ENCODE measurements at regions not wholly inside any gene's neighbourhood (a gene's known extent, or its start where the extent isn't known, plus 50 kb on each side); places are given as distances from the start of the nearest gene placed in this dataset.

DNA sequence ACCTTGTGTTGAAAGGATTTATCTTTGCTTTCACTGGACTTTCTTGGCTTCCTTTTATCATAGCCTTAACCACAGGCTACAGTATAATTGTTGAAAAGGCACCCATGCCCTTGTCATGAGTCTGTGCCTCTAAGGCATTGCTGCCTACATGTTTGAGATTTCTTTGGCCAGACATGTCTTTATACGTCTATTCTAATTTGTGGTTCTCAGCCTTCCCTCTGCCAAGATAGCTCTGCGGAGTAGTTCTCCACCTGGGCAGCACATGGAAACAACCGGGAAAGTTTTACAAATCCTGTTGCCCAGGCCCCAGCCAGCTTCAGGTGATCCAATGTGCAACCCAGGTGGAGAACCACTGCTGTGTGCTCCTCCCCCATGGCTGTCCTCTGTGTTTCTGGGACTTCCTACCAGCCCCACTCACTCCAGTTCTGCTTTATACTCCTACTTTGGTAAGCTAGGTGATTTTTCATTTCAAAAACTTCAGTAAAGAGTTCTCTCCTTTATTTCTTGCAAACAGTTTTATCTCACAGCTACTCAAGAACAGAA, 159.6 kb upstream of the MYLIP start:
- no peak overlapping the region for H3K4me3 ChIP-seq (ENCODE audit: low read length)
- H3K27me3 ChIP-seq (replicated peaks; ENCODE audit: control insufficient read depth, insufficient read depth, low read length): no peaks in the 10 kb centered on the region
- H3K36me3 ChIP-seq (ENCODE audit: control insufficient read depth, insufficient read depth, low read length, severe bottlenecking): no peaks in the 10 kb centered on the region
- DNase-seq (ENCODE audit: low read depth): peak; percentile 74
- no peaks in the 10 kb centered on the region for H3K4me1 ChIP-seq (ENCODE audit: control insufficient read depth, insufficient read depth, low read length)
- H3K9ac ChIP-seq (ENCODE audit: low read length): no peak overlapping the region
- peaks cover 8% of the 10 kb centered on the region for H3K9me3 ChIP-seq (ENCODE audit: control insufficient read depth, low read length)

DNA sequence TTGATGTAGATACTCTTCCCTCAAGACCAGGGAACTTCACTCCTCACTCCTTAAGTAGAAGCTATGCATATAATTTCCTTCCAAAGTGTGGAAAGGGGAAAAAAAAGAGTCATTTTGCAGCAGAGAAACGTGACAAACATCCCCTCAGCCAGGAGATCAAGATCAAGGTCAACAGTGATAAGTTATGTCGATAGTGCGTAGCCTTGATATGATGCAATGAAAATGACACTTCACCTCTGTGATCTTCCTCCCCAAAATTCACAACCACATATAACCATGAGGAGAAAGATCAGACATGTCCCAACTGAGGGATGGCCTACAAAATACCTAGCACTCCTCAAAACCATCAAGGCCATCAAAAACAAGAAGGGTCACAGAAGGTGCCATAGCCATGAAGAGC, 160.4 kb upstream of the MYLIP start:
- Histone ChIP-seq H3K36me3 (ENCODE audit: control insufficient read depth, insufficient read depth, low read length, severe bottlenecking) (no peaks in the 10 kb centered on the region), H3K27me3 (replicated peaks; ENCODE audit: control insufficient read depth, insufficient read depth, low read length) (no peaks in the 10 kb centered on the region), H3K4me1 (ENCODE audit: control insufficient read depth, insufficient read depth, low read length) (no peaks in the 10 kb centered on the region), H3K9me3 (ENCODE audit: control insufficient read depth, low read length) (peaks cover under 1% of the 10 kb centered on the region), H3K9ac (ENCODE audit: low read length) (no peak overlapping the region), H3K4me3 (ENCODE audit: low read length) (no peak overlapping the region)
- DNase-seq (ENCODE audit: low read depth): no peak

GRCh38 chr6:15966000-15966520, 162.8 kb upstream of the MYLIP start:
- no peaks in the 10 kb centered on the region for H3K27me3 ChIP-seq (replicated peaks; ENCODE audit: control insufficient read depth, insufficient read depth, low read length)
- peaks cover 12% of the 10 kb centered on the region for H3K4me1 ChIP-seq (ENCODE audit: control insufficient read depth, insufficient read depth, low read length)
- no peaks in the 10 kb centered on the region for H3K36me3 ChIP-seq (ENCODE audit: control insufficient read depth, insufficient read depth, low read length, severe bottlenecking)
- DNase-seq (ENCODE audit: low read depth): no peak
- H3K9ac ChIP-seq (ENCODE audit: low read length): no peak overlapping the region
- no peaks in the 10 kb centered on the region for H3K9me3 ChIP-seq (ENCODE audit: control insufficient read depth, low read length)
- no peak overlapping the region for H3K4me3 ChIP-seq (ENCODE audit: low read length)

DNA sequence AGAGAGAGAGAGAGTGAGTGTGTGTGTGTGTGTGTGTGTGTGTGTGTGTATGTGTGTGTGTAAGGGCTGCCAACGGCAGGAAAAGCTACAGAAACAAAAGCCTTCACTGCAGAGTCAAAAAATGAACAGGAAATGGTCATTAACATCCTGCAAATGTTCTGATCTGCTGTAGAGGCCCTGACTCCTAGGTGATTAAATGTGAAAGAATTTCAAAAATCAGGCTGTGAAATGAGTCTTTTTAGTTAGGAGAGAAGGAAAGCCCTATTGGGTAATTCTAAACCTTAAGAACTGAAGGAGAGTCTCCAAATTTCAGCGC, 166.5 kb upstream of the MYLIP start:
- H3K9me3 ChIP-seq (ENCODE audit: control insufficient read depth, low read length): no peaks in the 10 kb centered on the region
- DNase-seq (ENCODE audit: low read depth): peak; percentile 67
- H3K9ac ChIP-seq (ENCODE audit: low read length): peak overlapping the region; percentile 15
- H3K4me1 ChIP-seq (ENCODE audit: control insufficient read depth, insufficient read depth, low read length): peaks cover 12% of the 10 kb centered on the region
- no peak overlapping the region for H3K4me3 ChIP-seq (ENCODE audit: low read length)
- no peaks in the 10 kb centered on the region for H3K27me3 ChIP-seq (replicated peaks; ENCODE audit: control insufficient read depth, insufficient read depth, low read length)
- H3K36me3 ChIP-seq (ENCODE audit: control insufficient read depth, insufficient read depth, low read length, severe bottlenecking): no peaks in the 10 kb centered on the region

- Histone ChIP-seq H3K9me3 (ENCODE audit: control insufficient read depth, low read length) (no peaks in the 10 kb centered on the region), H3K9ac (ENCODE audit: low read length) (peak overlapping the region; percentile 15), H3K4me3 (ENCODE audit: low read length) (no peak overlapping the region)
These were observed 167.0 kb upstream of the MYLIP start for GRCh38 chr6:15961635-15962448.

DNA sequence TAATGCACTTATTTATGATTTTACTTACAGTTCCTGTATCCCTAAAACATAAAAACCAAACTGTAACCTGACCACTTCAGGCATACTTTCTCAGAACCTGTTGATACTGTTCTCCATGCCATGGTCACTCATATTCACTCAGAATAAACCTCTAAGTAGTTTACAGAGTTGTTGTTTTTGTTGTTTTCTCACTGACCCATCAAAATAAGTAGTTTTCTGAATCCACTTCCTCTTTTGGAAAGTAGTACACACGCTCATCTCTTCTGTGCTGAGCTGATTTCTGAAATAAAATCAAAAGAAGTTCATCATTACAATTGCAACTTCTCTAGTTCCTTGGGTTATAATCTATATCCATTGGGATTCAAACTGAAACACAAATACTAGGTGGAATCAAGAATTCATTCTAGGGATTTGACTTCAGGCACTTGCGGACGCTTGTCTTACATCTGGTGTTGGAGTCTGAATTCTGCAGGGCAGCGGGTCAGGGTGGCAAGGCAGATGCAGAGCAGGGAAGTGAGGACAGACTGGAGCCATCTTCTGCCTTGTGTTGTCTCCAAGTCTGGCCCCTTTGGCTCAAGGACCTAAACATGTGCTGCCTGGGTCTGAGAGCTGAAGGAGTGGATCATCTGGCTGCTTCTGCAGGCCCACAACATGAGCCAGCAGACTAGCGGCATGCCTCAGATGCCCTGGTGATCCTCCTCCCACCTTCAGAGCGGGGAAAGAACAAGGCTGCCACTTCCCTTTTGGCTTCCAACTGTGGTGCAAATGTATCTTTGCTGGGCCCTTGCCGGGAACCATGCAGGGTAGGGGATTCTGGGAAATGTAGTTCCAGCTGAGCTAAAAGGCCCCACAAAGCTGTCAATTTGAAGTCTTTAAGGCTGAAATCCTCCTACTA, 167.9 kb upstream of the MYLIP start:
- H3K9me3 ChIP-seq (ENCODE audit: control insufficient read depth, low read length): no peaks in the 10 kb centered on the region
- H3K36me3 ChIP-seq (ENCODE audit: control insufficient read depth, insufficient read depth, low read length, severe bottlenecking): no peaks in the 10 kb centered on the region
- peaks cover 12% of the 10 kb centered on the region for H3K4me1 ChIP-seq (ENCODE audit: control insufficient read depth, insufficient read depth, low read length)
- no peak overlapping the region for H3K4me3 ChIP-seq (ENCODE audit: low read length)
- no peaks in the 10 kb centered on the region for H3K27me3 ChIP-seq (replicated peaks; ENCODE audit: control insufficient read depth, insufficient read depth, low read length)
- DNase-seq (ENCODE audit: low read depth): no peak
- no peak overlapping the region for H3K9ac ChIP-seq (ENCODE audit: low read length)

More at GRCh38 chr6:15961635-15962448, 167.0 kb upstream of the MYLIP start:
- DNase-seq (ENCODE audit: low read depth): no peak
- Histone ChIP-seq H3K36me3 (ENCODE audit: control insufficient read depth, insufficient read depth, low read length, severe bottlenecking) (no peaks in the 10 kb centered on the region), H3K27me3 (replicated peaks; ENCODE audit: control insufficient read depth, insufficient read depth, low read length) (no peaks in the 10 kb centered on the region), H3K4me1 (ENCODE audit: control insufficient read depth, insufficient read depth, low read length) (peaks cover 12% of the 10 kb centered on the region)

- H3K4me1 ChIP-seq (ENCODE audit: control insufficient read depth, insufficient read depth, low read length): peaks cover 18% of the 10 kb centered on the region
- no peaks in the 10 kb centered on the region for H3K27me3 ChIP-seq (replicated peaks; ENCODE audit: control insufficient read depth, insufficient read depth, low read length)
- H3K36me3 ChIP-seq (ENCODE audit: control insufficient read depth, insufficient read depth, low read length, severe bottlenecking): no peaks in the 10 kb centered on the region
- no peak for DNase-seq (ENCODE audit: low read depth)
- H3K9me3 ChIP-seq (ENCODE audit: control insufficient read depth, low read length): no peaks in the 10 kb centered on the region
- no peak overlapping the region for H3K9ac ChIP-seq (ENCODE audit: low read length)
- H3K4me3 ChIP-seq (ENCODE audit: low read length): no peak overlapping the region
These were observed 171.2 kb upstream of the MYLIP start for GRCh38 chr6:15957655-15958169.

GRCh38 chr6:15956205-15957106, 172.4 kb upstream of the MYLIP start:
- peaks cover 21% of the 10 kb centered on the region for H3K4me1 ChIP-seq (ENCODE audit: control insufficient read depth, insufficient read depth, low read length)
- no peak overlapping the region for H3K9ac ChIP-seq (ENCODE audit: low read length)
- no peak for DNase-seq (ENCODE audit: low read depth)
- no peak overlapping the region for H3K4me3 ChIP-seq (ENCODE audit: low read length)
- H3K27me3 ChIP-seq (replicated peaks; ENCODE audit: control insufficient read depth, insufficient read depth, low read length): no peaks in the 10 kb centered on the region
- H3K36me3 ChIP-seq (ENCODE audit: control insufficient read depth, insufficient read depth, low read length, severe bottlenecking): no peaks in the 10 kb centered on the region
- H3K9me3 ChIP-seq (ENCODE audit: control insufficient read depth, low read length): no peaks in the 10 kb centered on the region

- no peaks in the 10 kb centered on the region for H3K36me3 ChIP-seq (ENCODE audit: control insufficient read depth, insufficient read depth, low read length, severe bottlenecking)
- H3K9ac ChIP-seq (ENCODE audit: low read length): no peak overlapping the region
- H3K4me3 ChIP-seq (ENCODE audit: low read length): no peak overlapping the region
- no peaks in the 10 kb centered on the region for H3K9me3 ChIP-seq (ENCODE audit: control insufficient read depth, low read length)
- H3K27me3 ChIP-seq (replicated peaks; ENCODE audit: control insufficient read depth, insufficient read depth, low read length): no peaks in the 10 kb centered on the region
- no peak for DNase-seq (ENCODE audit: low read depth)
- H3K4me1 ChIP-seq (ENCODE audit: control insufficient read depth, insufficient read depth, low read length): peaks cover 21% of the 10 kb centered on the region
These were observed 173.4 kb upstream of the MYLIP start for GRCh38 chr6:15955484-15955883.

DNA sequence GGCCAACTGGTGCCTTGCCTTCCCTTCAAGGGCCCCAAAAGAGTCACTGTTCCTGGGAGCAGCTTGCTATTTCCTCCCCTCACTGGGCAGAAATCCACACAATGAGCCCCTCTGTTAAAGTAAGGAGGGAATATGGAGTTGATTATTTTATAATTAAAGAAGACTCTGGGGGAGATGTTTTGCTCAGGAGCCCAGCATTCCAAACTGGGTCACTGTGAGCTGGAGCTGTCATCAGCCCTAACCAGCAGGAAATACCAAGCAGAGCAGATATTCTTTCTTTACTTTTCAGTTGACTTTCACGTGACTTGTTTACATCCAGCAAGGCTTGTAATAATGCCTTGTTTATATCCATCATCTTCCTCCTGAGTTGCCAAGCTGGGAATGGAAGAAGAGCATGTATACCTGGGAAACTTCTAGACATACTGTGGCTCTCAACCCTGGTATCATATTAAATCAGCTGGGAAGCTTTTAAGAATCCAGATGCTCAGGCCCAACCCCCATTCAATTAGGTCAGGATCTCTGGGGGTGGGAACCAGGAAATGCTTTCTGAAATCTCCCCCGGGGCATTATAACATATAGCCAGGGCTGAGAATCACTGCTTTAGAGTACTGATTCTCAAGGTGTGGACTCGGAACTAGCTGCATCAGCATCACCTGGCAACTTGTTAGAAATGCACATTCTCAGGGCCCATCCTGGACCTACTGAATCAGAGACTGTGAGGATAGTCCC, 175.6 kb upstream of the MYLIP start:
- DNase-seq (ENCODE audit: low read depth): peak; percentile 39
- Histone ChIP-seq H3K36me3 (ENCODE audit: control insufficient read depth, insufficient read depth, low read length, severe bottlenecking) (no peaks in the 10 kb centered on the region), H3K9ac (ENCODE audit: low read length) (no peak overlapping the region), H3K4me3 (ENCODE audit: low read length) (no peak overlapping the region), H3K4me1 (ENCODE audit: control insufficient read depth, insufficient read depth, low read length) (peaks cover 21% of the 10 kb centered on the region), H3K27me3 (replicated peaks; ENCODE audit: control insufficient read depth, insufficient read depth, low read length) (no peaks in the 10 kb centered on the region), H3K9me3 (ENCODE audit: control insufficient read depth, low read length) (no peaks in the 10 kb centered on the region)

Data from adipocyte (in vitro differentiated cells).